Keratinocyte (primary cell): ENCODE measurements at regions not wholly inside any gene's neighbourhood (a gene's known extent, or its start where the extent isn't known, plus 50 kb on each side); places are given as distances from the start of the nearest gene placed in this dataset.

ENCODE experiments used
- EZH2 ChIP-seq: IDR thresholded peaks from one replicate; pipeline ENCODE4 v1.6.1; 2012; ENCODE audit warnings: inconsistent platforms, mild to moderate bottlenecking, low read length, moderate library complexity
- TF ChIP-seq, protein P1 (sequence below), 3 experiments: IDR thresholded peaks in 1 of 3; conservative IDR thresholded peaks in 1 of 3; optimal IDR thresholded peaks in 1 of 3; 2 replicates in 2 of 3; 3 replicates in 1 of 3; pipeline versions ENCODE3 to v1.5.1; 2011; ENCODE audit warnings: low read length in 3 of 3, mild to moderate bottlenecking in 3 of 3, moderate library complexity in 2 of 3, control low read depth in 1 of 3, inconsistent platforms in 1 of 3; ENCODE audit not compliant: insufficient read depth in 2 of 3; ENCODE audit errors: extremely low read depth in 1 of 3

GRCh38 chr2:4635289-4635688 lies 931.9 kb downstream of the DCDC2C start:
- TF ChIP-seq, protein P1, sequence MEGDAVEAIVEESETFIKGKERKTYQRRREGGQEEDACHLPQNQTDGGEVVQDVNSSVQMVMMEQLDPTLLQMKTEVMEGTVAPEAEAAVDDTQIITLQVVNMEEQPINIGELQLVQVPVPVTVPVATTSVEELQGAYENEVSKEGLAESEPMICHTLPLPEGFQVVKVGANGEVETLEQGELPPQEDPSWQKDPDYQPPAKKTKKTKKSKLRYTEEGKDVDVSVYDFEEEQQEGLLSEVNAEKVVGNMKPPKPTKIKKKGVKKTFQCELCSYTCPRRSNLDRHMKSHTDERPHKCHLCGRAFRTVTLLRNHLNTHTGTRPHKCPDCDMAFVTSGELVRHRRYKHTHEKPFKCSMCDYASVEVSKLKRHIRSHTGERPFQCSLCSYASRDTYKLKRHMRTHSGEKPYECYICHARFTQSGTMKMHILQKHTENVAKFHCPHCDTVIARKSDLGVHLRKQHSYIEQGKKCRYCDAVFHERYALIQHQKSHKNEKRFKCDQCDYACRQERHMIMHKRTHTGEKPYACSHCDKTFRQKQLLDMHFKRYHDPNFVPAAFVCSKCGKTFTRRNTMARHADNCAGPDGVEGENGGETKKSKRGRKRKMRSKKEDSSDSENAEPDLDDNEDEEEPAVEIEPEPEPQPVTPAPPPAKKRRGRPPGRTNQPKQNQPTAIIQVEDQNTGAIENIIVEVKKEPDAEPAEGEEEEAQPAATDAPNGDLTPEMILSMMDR (optimal IDR thresholded peaks at IDR 0.05 in 1 of 3, IDR thresholded peaks at IDR 0.05 in 1 of 3, conservative IDR thresholded peaks at IDR 0.05 in 1 of 3; ENCODE audit: extremely low read depth in 1 of 3, insufficient read depth in 2 of 3, low read length in 3 of 3) = no peak
- no peak for TF ChIP-seq EZH2
